Daoy (cell line): ENCODE measurements at regions not wholly inside any gene's neighbourhood (a gene's known extent, or its start where the extent isn't known, plus 50 kb on each side); places are given as distances from the start of the nearest gene placed in this dataset.

Experiments used
- DNase-seq: peaks from one replicate; pipeline ENCODE4 v3.0.0-alpha.2; 2015; ENCODE audit warnings: low read depth

GRCh38 chrX:104307341-104307740, 52.6 kb upstream of the ESX1 start:
- no peak for DNase-seq

DNA sequence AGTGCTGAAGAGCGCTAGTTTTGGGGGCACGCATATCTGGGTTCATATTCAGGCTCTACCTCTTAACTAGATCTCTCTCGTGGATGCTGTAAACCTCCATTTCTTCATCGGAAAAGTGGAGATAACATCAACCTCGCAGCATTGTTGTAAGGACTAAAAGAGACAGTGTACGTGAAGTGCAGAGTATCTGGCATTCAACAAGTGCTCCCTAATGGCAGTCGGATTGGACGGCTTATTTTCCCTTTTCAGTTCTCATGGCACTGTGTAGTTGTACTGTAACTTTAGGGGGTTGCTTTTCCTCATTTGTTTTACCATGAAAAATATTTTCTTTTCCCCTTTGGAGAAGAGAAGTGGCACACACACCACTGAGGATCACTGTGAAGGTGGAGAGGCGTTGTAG, 51.4 kb upstream of the ESX1 start:
- no peak for DNase-seq
